Activated T-helper 17 cell treated with anti-CD3 and anti-CD28 coated beads, Interleukin-2, amount 50 U/mL, for 72 hours (primary cell): ENCODE measurements at regions not wholly inside any gene's neighbourhood (a gene's known extent, or its start where the extent isn't known, plus 50 kb on each side); places are given as distances from the start of the nearest gene placed in this dataset.
"Not testable (repeated sequence)": the region's sequence is repeated elsewhere in the genome, so short reads cannot be mapped to it uniquely, and the experiment has no call there.

Experiments used
- ATAC-seq: fragments of 150-1000 bp; cut with Tn5 transposase; replicated peaks from 2 replicates; pipeline ENCODE4 v1.10.0; 2021; ENCODE audit warnings: mild to moderate bottlenecking, moderate library complexity
- H3K27ac Mint-ChIP-seq: one replicate; pipeline ENCODE4 v1.8.0; 2022; ENCODE audit warnings: mixed read lengths
- H3K27me3 Mint-ChIP-seq: one replicate; pipeline ENCODE4 v1.8.0; 2022; ENCODE audit warnings: mixed read lengths
- H3K36me3 Mint-ChIP-seq: one replicate; pipeline ENCODE4 v1.8.0; 2022; ENCODE audit warnings: low read depth, mild to moderate bottlenecking, mixed read lengths
- H3K4me1 Mint-ChIP-seq: one replicate; pipeline ENCODE4 v1.8.0; 2022; ENCODE audit warnings: mixed read lengths
- H3K4me3 Mint-ChIP-seq: one replicate; pipeline ENCODE4 v1.8.0; 2022; ENCODE audit warnings: mild to moderate bottlenecking, mixed read lengths
- H3K9me3 Mint-ChIP-seq: one replicate; pipeline ENCODE4 v1.8.0; 2022; ENCODE audit warnings: mixed read lengths

DNA sequence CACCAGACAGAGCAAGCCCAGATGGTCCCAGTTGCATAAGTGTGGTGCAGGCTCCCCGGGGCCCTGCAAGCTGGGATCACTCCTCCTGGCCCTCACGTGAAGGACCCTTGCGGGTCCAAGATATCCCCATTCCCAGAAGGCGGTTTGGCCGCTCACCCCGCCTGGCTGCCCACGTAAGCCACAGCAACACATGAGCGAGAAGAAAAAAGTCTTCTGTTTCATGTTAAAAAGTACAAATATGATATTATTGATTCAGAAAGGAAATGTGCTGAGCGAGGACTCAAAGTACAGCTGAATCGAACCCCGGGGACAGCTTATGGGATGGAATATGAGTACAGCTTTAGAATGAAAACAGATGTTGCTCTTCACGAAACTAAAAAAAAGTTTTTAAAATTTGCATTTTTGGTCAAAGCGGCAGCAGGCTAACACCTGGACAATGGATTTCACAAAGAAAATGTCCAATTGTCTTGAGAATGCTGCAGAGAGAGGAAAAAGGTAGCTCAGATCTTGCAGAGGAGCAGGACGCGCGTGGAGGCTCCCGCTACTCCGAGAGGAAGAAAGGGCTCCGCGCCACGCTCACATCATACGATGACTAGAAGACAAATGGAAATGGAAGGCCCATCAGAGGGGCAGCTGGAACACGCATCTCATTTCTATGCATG, 427.6 kb downstream of the IRX1 start:
- no peak for ATAC-seq
- H3K27ac Mint-ChIP-seq, result no peak overlapping the region

DNA sequence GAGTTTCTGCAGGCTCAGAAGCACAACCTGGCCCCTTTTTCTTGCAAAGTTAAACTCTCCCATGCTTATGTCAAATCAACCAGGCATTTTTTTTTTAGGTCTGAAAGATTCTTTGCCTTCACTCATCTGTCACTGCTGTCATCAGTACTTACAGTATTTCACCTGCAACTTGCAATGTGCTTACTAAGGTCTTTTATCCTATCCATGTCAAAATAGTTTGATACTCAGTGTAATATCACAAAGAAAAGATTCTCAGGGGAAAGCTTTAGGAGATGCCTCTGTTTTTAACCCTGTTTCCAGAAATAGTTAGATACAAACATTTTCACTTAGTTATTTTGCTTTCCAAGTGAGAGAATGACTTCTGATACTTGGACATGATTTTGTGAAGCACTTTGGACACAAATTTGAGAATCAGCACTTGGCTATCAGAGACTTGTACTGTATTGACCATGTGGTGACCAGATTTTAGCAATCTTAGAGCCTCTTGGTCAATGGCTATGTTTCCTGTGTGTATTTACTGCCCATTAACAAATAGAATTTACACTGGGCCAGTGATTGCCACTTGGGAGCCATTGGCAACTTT, 428.2 kb downstream of the IRX1 start:
- no peaks in the 10 kb centered on the region for H3K27me3 Mint-ChIP-seq
- peaks cover 3% of the 10 kb centered on the region for H3K9me3 Mint-ChIP-seq
- no peak overlapping the region for H3K27ac Mint-ChIP-seq
- ATAC-seq, result no peak
- no peaks in the 10 kb centered on the region for H3K4me1 Mint-ChIP-seq
- no peaks in the 10 kb centered on the region for H3K36me3 Mint-ChIP-seq
- no peak overlapping the region for H3K4me3 Mint-ChIP-seq

More for the DNA sequence above, 427.6 kb downstream of the IRX1 start:
- H3K9me3 Mint-ChIP-seq, result peaks cover 3% of the 10 kb centered on the region
- no peaks in the 10 kb centered on the region for H3K27me3 Mint-ChIP-seq
- H3K4me1 Mint-ChIP-seq, result no peaks in the 10 kb centered on the region
- no peaks in the 10 kb centered on the region for H3K36me3 Mint-ChIP-seq
- no peak overlapping the region for H3K4me3 Mint-ChIP-seq

DNA sequence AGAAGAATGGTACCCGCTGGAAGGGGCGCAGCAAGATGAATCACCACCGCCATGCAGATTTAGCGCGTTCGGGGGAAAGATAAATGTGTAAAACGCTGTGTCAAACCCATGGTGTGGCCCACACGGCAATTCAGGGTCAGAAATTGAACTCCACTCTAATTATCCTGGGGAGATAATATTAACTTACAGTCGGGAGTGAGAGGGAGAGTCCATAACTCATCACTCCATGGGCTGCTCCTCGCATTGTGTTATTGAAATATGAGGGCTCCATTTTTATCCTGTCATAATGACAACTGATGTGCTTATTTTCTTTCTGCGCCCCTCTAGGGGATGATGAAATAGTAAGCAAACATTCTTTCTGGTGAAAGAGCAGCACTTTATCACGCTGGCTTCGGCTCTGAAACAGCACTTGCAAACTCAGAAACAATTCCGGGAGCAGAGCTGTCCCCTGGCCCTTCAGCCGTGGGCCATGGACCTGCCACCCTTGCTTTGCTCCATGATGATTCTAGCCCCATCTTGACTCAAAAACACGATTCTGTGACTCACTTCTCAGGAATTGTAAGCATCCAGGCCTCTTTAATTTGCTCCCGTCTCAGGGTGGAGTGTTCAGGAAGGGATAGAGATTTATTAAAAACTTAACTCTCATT, 431.6 kb downstream of the IRX1 start:
- no peak for ATAC-seq
- no peaks in the 10 kb centered on the region for H3K27me3 Mint-ChIP-seq
- peaks cover 8% of the 10 kb centered on the region for H3K9me3 Mint-ChIP-seq
- no peak overlapping the region for H3K27ac Mint-ChIP-seq
- H3K36me3 Mint-ChIP-seq, result no peaks in the 10 kb centered on the region
- no peaks in the 10 kb centered on the region for H3K4me1 Mint-ChIP-seq
- H3K4me3 Mint-ChIP-seq, result no peak overlapping the region

DNA sequence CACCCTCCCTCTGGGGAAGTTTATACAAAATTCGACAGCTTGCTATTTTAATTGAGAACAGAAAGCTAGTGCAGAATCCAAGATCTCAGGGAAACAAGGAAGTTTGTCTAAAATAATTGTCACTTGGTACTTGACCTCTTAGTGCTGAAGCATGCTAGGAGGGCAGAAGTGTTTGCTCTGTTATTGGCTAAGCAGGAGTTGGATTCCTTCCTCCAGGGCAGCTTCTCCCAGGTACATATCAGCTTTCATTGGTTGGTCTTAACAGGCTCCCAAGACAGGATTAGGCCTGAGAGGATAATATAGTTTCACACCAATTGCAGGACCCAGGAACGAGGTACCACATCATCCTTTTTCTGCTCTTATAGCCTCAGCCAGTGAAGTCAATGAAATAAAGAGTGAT, 432.8 kb downstream of the IRX1 start:
- no peak overlapping the region for H3K27ac Mint-ChIP-seq
- ATAC-seq, result no peak

DNA sequence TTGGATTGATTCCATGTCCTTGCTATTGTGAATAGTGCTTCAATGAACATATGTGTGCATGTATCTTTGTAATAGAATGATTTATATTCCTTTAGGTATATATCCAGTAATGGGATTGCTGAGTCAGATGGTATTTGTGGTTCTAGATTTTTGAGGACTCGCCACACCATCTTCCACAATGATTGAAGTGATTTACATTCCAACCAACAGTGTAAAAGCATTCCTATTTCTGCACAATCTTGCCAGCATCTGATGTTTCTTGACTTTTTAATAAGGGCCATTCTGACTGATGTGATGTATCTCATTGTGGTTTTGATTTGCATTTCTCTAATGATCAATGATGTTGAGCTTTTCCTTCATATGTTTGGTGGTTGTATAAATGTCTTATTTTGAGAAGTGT, 437.9 kb downstream of the IRX1 start:
- ATAC-seq, result not testable (repeated sequence)

More for the DNA sequence above, 432.8 kb downstream of the IRX1 start:
- Mint-ChIP-seq H3K4me1 (no peaks in the 10 kb centered on the region), H3K4me3 (no peak overlapping the region), H3K36me3 (no peaks in the 10 kb centered on the region), H3K9me3 (peaks cover 4% of the 10 kb centered on the region), H3K27me3 (no peaks in the 10 kb centered on the region)

DNA sequence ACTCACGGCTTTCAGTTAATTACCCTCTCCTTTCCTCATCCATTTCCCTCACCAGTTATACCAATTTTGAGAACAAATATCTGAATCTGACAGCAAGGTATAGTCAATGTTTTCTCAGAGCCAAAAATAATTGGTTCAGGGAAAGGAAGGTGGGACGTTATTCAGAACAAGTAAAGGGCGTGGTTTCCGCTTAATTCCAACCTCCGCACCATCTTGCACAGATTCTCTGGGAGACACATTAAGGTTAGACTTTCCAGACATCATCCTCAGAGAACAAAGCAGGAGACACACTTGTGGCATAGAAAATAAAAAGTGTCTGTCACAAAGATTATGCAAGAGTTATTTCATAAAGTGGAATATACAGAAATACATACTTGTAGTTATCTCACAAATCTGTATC, 441.2 kb downstream of the IRX1 start:
- Mint-ChIP-seq H3K27me3 (no peaks in the 10 kb centered on the region), H3K27ac (no peak overlapping the region), H3K4me3 (no peak overlapping the region), H3K4me1 (no peaks in the 10 kb centered on the region), H3K36me3 (no peaks in the 10 kb centered on the region), H3K9me3 (peaks cover 16% of the 10 kb centered on the region)
- ATAC-seq, result no peak

More for the DNA sequence above, 437.9 kb downstream of the IRX1 start:
- H3K27me3 Mint-ChIP-seq, H3K4me1 Mint-ChIP-seq, H3K4me3 Mint-ChIP-seq, H3K27ac Mint-ChIP-seq, H3K9me3 Mint-ChIP-seq, H3K36me3 Mint-ChIP-seq: not testable (repeated sequence)

DNA sequence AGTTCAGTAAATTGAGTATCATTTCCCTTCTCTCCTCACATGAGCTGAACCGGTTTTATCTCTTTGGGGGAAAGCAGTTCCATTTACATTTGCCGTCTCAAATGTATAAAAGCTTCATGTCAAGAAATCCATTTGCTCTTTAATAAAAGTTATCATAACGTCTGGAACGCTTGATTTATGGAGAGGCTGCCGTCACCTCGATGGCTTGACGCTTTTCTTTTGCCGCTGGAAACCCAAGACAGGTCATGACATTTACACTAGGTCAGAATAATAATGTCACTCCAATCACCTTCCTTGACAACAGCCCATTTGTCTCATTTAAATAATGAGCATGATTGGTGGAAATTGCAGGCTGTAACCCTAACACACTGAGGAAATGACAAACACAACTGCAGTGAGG, 443.4 kb downstream of the IRX1 start:
- no peak overlapping the region for H3K27ac Mint-ChIP-seq
- H3K4me3 Mint-ChIP-seq, result no peak overlapping the region
- no peak for ATAC-seq
- H3K9me3 Mint-ChIP-seq, result peaks cover 19% of the 10 kb centered on the region
- no peaks in the 10 kb centered on the region for H3K4me1 Mint-ChIP-seq
- H3K27me3 Mint-ChIP-seq, result no peaks in the 10 kb centered on the region
- H3K36me3 Mint-ChIP-seq, result no peaks in the 10 kb centered on the region

DNA sequence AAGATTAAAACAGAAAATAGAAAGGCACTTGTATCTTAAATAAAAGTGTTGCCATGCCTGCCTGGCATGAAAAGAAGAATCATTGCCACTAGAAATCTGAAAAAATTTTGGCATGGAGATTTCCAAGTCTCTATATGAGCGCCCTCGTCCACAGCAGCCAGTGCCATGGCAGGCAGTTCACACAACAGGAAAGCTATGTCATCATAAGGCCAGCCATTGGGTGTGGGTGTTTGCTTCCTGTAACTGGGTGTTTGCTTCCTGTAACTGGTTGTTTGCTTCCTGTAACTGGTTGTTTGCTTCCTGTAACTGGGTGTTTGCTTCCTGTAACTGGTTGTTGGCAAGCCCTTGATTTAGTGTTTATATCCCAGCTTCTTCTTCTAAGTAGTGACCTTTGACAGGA, 446.7 kb downstream of the IRX1 start:
- Mint-ChIP-seq H3K4me1 (no peaks in the 10 kb centered on the region), H3K4me3 (no peak overlapping the region), H3K27me3 (no peaks in the 10 kb centered on the region), H3K36me3 (no peaks in the 10 kb centered on the region), H3K27ac (no peak overlapping the region), H3K9me3 (peaks cover 23% of the 10 kb centered on the region)
- no peak for ATAC-seq

DNA sequence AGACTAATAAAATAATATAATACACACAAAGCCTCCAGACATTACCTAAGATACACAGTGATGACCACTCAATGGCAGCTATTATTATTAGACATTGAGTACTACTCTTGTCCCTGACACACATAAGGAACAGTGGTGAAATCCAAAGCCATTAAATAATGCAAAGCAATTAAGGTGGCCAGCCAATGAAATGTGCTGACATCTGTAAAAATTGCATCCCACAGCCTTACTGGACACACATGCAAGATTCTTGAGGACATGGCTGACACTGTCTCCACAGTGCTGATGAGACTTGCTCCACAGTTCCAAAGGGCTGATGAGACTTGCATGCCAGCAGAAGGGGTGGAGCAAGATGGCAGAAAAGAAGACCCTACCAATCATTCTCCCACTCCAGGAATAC, 447.5 kb downstream of the IRX1 start:
- Mint-ChIP-seq H3K4me3 (no peak overlapping the region), H3K27ac (no peak overlapping the region), H3K9me3 (peaks cover 23% of the 10 kb centered on the region), H3K36me3 (no peaks in the 10 kb centered on the region), H3K4me1 (no peaks in the 10 kb centered on the region), H3K27me3 (no peaks in the 10 kb centered on the region)
- ATAC-seq, result no peak

DNA sequence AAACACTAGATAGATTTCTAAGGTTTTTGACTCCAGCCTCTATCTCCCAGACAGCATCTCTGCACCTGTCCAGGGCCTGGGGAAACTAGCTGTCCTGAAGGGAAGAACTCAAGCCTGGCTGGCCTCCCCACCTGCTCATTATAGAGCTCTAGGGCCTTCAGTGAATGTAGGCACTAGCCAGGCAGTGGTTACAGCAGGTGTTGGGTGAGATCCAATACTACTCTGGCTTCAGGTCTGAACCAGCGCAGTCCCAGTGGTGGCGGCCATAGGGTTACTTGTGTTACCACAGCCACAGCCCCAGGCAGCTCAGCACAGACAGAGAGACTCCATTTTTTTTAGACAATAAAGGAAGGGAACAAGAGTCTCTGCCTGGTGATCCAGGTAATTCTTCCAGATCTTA, 449.2 kb downstream of the IRX1 start:
- ATAC-seq, result no peak
- no peaks in the 10 kb centered on the region for H3K27me3 Mint-ChIP-seq
- no peak overlapping the region for H3K27ac Mint-ChIP-seq
- no peak overlapping the region for H3K4me3 Mint-ChIP-seq
- no peaks in the 10 kb centered on the region for H3K4me1 Mint-ChIP-seq
- no peaks in the 10 kb centered on the region for H3K36me3 Mint-ChIP-seq
- H3K9me3 Mint-ChIP-seq, result peaks cover 19% of the 10 kb centered on the region

DNA sequence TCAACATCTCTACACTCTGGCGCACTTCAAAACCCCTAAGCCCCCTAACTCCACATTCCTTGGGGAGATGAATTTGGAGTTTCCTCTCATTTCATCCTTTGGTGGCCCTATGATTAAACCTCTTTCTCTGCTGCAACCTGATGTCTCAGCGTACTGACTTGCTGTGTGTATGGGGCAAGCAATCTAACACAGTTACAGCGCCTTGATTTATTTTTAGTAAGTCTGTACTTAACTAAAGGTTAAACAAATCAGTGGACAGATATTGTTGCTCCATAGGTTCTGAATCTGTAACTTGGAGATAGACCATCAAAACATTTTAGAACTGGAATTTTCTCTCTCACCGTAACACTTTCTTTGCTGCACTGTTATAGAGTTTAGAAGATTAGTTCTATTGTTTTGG, 452.8 kb downstream of the IRX1 start:
- H3K9me3 Mint-ChIP-seq, result peaks cover 9% of the 10 kb centered on the region

DNA sequence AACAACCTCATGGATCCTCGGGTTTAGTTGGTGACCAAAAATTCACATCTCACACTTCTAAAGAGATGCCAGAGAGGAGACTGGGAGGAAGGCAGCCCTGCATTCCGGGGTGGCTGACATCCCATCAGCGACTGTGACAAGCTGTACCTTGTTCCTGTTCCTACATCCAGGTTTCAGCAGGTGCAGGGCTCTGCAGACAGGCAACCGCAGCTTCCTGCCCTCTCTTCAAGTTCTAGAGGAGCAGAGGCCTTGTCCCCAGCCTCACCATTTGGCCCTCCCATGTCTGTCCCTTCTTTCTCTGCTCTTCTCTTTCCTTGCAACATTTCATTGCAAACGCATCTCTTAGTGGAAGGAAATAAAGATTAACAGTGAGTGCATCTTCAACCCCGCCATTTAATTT, 454.6 kb downstream of the IRX1 start:
- Mint-ChIP-seq H3K27ac (no peak overlapping the region), H3K36me3 (no peaks in the 10 kb centered on the region), H3K4me1 (no peaks in the 10 kb centered on the region), H3K4me3 (no peak overlapping the region), H3K27me3 (no peaks in the 10 kb centered on the region), H3K9me3 (peaks cover 12% of the 10 kb centered on the region)
- ATAC-seq, result no peak

More for the DNA sequence above, 452.8 kb downstream of the IRX1 start:
- Mint-ChIP-seq H3K27ac (no peak overlapping the region), H3K27me3 (no peaks in the 10 kb centered on the region), H3K4me3 (no peak overlapping the region), H3K4me1 (no peaks in the 10 kb centered on the region), H3K36me3 (no peaks in the 10 kb centered on the region)
- ATAC-seq, result no peak

DNA sequence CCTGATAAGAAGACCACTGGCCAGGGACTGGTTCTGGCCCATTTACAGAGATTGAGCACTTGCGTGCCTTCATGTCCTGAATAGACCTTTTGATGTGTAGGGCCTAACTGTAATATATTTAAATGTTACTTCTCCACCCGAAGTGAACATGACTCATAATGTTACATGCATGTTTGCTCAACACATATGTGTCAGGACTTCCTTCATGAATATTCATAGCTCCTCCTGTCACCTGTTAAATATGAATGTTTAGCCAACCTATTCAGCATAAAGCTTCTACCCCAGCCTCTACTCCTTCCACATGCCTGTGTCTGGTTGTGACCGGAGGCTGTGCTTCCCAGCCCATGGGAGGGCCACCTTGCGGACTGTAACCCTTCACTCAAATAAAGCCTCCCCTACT, 457.5 kb downstream of the IRX1 start:
- Mint-ChIP-seq H3K36me3 (no peaks in the 10 kb centered on the region), H3K27ac (no peak overlapping the region), H3K27me3 (no peaks in the 10 kb centered on the region), H3K9me3 (peaks cover 8% of the 10 kb centered on the region), H3K4me3 (no peak overlapping the region), H3K4me1 (no peaks in the 10 kb centered on the region)
- no peak for ATAC-seq

DNA sequence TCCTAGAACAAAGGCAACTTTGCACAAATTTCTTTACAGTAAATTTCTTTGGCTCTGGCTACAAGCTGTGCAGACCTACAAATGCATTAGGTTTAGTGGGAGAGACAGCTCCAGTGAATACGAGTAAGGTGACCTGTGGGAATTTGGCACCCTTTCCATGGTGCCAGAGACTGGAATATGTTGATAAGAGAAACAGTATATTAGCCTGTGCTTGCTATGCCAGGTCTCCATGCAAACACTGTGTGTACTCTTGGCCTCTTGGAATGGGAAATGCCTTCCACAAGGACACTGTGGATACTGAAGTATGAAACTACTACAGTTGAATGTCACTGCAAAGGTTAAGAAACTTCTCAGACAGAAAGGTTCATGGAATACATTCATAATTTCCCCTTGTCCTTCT, 458.5 kb downstream of the IRX1 start:
- peaks cover 8% of the 10 kb centered on the region for H3K9me3 Mint-ChIP-seq
- H3K27me3 Mint-ChIP-seq, result no peaks in the 10 kb centered on the region
- no peak overlapping the region for H3K4me3 Mint-ChIP-seq
- ATAC-seq, result no peak
- no peak overlapping the region for H3K27ac Mint-ChIP-seq
- no peaks in the 10 kb centered on the region for H3K36me3 Mint-ChIP-seq
- no peaks in the 10 kb centered on the region for H3K4me1 Mint-ChIP-seq

DNA sequence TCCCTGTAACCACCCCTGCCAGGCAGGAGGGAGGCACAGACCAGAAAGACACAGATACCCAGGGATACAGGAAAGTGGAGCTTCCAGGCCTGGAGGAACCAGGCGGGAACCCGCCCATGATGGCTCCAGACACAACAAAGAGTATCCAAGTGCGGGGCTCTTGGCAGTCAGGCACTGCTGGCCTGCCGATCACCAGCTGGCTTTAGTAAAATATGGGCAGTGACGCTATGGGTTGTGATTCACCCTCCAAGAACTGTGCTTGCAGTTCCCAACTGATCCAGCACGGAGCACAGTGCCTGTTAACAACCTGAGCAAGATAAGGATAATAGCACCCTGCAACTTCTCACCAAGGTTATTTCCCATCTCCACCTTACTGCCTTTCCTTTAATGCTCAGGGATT, 463.3 kb downstream of the IRX1 start:
- Mint-ChIP-seq H3K4me1 (no peaks in the 10 kb centered on the region), H3K27ac (no peak overlapping the region), H3K27me3 (no peaks in the 10 kb centered on the region), H3K9me3 (peaks cover 4% of the 10 kb centered on the region), H3K4me3 (no peak overlapping the region), H3K36me3 (no peaks in the 10 kb centered on the region)
- no peak for ATAC-seq
